ENCODE measurements at regions not wholly inside any gene's neighbourhood (a gene's known extent, or its start where the extent isn't known, plus 50 kb on each side); places are given as distances from the start of the nearest gene placed in this dataset.

- FAIRE-seq (no peak), DNase-seq (ENCODE audit: low read depth in 1 of 2, low spot score in 2 of 2) (no peak)
- no peak for TF ChIP-seq JUN (IDR thresholded peaks at IDR 0.05; ENCODE audit: low read depth, low read length)
- TF ChIP-seq TAF7 (optimal IDR thresholded peaks at IDR 0.05; ENCODE audit: borderline replicate concordance, low read depth, low read length) = no peak
- no peak for TF ChIP-seq CBX5 (IDR thresholded peaks at IDR 0.05; ENCODE audit: low read depth, low read length)
- TF ChIP-seq ATF2 (IDR thresholded peaks at IDR 0.05; ENCODE audit: low read length) = no peak
- H3K18ac ChIP-seq (ENCODE audit: extremely low read depth, low read length) = no peak overlapping the region
- no peak overlapping the region for H4K91ac ChIP-seq (replicated peaks; ENCODE audit: insufficient read length, low read length)
- no peak overlapping the region for H3K4me3 ChIP-seq (ENCODE audit: extremely low read depth in 1 of 4, insufficient read depth in 2 of 4, low read depth in 3 of 4, low read length in 4 of 4)
- H3K4me1 ChIP-seq (replicated peaks in 1 of 4; ENCODE audit: control insufficient read depth in 3 of 4, insufficient read depth in 4 of 4, low read length in 3 of 4) = no peaks in the 10 kb centered on the region
- no peaks in the 10 kb centered on the region for H3K79me2 ChIP-seq (ENCODE audit: control insufficient read depth in 1 of 2, insufficient read depth in 2 of 2, low read length in 2 of 2)
- H3K27me3 ChIP-seq (replicated peaks in 1 of 4; ENCODE audit: control insufficient read depth in 3 of 4, extremely low read depth in 1 of 4, insufficient read depth in 3 of 4, low read length in 3 of 4) = no peaks in the 10 kb centered on the region
- no peak overlapping the region for H3K4ac ChIP-seq (replicated peaks; ENCODE audit: insufficient read length, low read depth, low read length)
- no peaks in the 10 kb centered on the region for H3K9me3 ChIP-seq (ENCODE audit: insufficient read depth in 2 of 2, low read depth in 1 of 2, low read length in 1 of 2)
- no peaks in the 10 kb centered on the region for H4K20me1 ChIP-seq (replicated peaks in 1 of 2; ENCODE audit: control insufficient read depth in 1 of 2, insufficient read depth in 2 of 2, low read length in 2 of 2)
- H2BK15ac ChIP-seq (ENCODE audit: low read length) = no peak overlapping the region
- H4K5ac ChIP-seq (ENCODE audit: insufficient read length, low read depth, low read length) = no peak overlapping the region
- H3K56ac ChIP-seq (replicated peaks; ENCODE audit: insufficient read length, low read depth, low read length) = no peak overlapping the region
- POLR2A ChIA-PET (ENCODE audit: partially characterized antibody) = no interaction called here
- H2BK5ac ChIP-seq (ENCODE audit: low read depth, low read length) = no peak overlapping the region
- no peak overlapping the region for H3K4me2 ChIP-seq (ENCODE audit: insufficient read depth in 1 of 2, low read depth in 2 of 2, low read length in 2 of 2)
- H2BK20ac ChIP-seq (ENCODE audit: low read length) = no peak overlapping the region
- no peak overlapping the region for H3K23ac ChIP-seq (ENCODE audit: insufficient read length)
- 90% methylated on average over 1 of the region's 1 CpG; no CpG with 5 or more reads in 1 of the 2 experiments for WGBS, 2 experiments (ENCODE audit: extremely low coverage in 1 of 2, insufficient coverage in 1 of 2, insufficient read length in 1 of 2, insufficient replicate concordance in 2 of 2, low coverage in 1 of 2, low lambda C conversion rate in 2 of 2, missing lambda C conversion rate in 1 of 2)
- H2BK120ac ChIP-seq (replicated peaks; ENCODE audit: low read depth, low read length) = no peak overlapping the region
- H2AFZ ChIP-seq (ENCODE audit: low read length) = no peak overlapping the region
- no peak overlapping the region for H4K8ac ChIP-seq (ENCODE audit: extremely low read depth, insufficient read depth, low read length)
- H3K79me1 ChIP-seq (ENCODE audit: low read depth, low read length) = no peaks in the 10 kb centered on the region
- no peak overlapping the region for H3K27ac ChIP-seq (ENCODE audit: low read depth, low read length)
- H3K23me2 ChIP-seq (ENCODE audit: low read depth, low read length) = no peaks in the 10 kb centered on the region
- no peak overlapping the region for H2BK12ac ChIP-seq (ENCODE audit: low read depth, low read length)
- H3K36me3 ChIP-seq (ENCODE audit: control insufficient read depth in 2 of 4, insufficient read depth in 4 of 4, low read length in 3 of 4) = no peaks in the 10 kb centered on the region
- no peak overlapping the region for H3K14ac ChIP-seq (ENCODE audit: insufficient read length)
- no peak overlapping the region for H2AK5ac ChIP-seq (ENCODE audit: low read depth, low read length)
- CTCF ChIA-PET (ENCODE audit: partially characterized antibody) = no interaction called here
- H3K9ac ChIP-seq (replicated peaks in 1 of 4; ENCODE audit: extremely low read depth in 1 of 4, low read depth in 3 of 4, low read length in 3 of 4) = no peak overlapping the region
These were observed 260.0 kb upstream of the KYNU start for GRCh38 chr2:142617461-142617860.

All from H1 (cell line).